CD4-positive, alpha-beta T cell (primary cell): ENCODE measurements at regions not wholly inside any gene's neighbourhood (a gene's known extent, or its start where the extent isn't known, plus 50 kb on each side); places are given as distances from the start of the nearest gene placed in this dataset.

Experiments used
- ATAC-seq: fragments of 200-7000 bp; cut with Tn5 transposase; one replicate; pipeline ENCODE4 v1.10.0; 2022; ENCODE audit warnings: mild to moderate bottlenecking; ENCODE audit not compliant: poor library complexity
- CTCF ChIA-PET: fragments of 350-600 bp; sonication (Branson Sonifier 250); formaldehyde crosslinking; loops from one replicate; lab custom pipeline; 2021; ENCODE audit warnings: antibody characterized with exemption, inconsistent platforms; lab: Charles Lee
- POLR2A ChIA-PET: fragments of 350-600 bp; sonication (Branson Sonifier 250); formaldehyde crosslinking; loops from one replicate; lab custom pipeline; 2021; ENCODE audit warnings: antibody characterized with exemption, inconsistent platforms; lab: Charles Lee
- DNase-seq, 14 experiments: peaks; one replicate each; pipeline ENCODE4 v3.0.0-alpha.2; 2013 to 2020; ENCODE audit warnings: mixed read lengths in 2 of 14
- H3K27ac ChIP-seq, 2 donors: one replicate each; pipeline versions ENCODE4 v1.5.1 to v1.7.0; 2013; ENCODE audit warnings: low read length in 2 of 2, low read depth in 1 of 2, mild to moderate bottlenecking in 1 of 2
- H3K27me3 ChIP-seq, 2 experiments: 1 replicate in 1 of 2; 2 replicates in 1 of 2; pipeline versions ENCODE4 v1.6.1 to v1.7.0; 2013; ENCODE audit warnings: low read length in 2 of 2, control low read depth in 1 of 2, mild to moderate bottlenecking in 1 of 2, moderate library complexity in 1 of 2; ENCODE audit not compliant: insufficient read depth in 2 of 2, control insufficient read depth in 1 of 2
- H3K36me3 ChIP-seq: one replicate; pipeline ENCODE4 v1.6.1; 2013; ENCODE audit warnings: low read length, control low read depth; ENCODE audit not compliant: insufficient read depth
- H3K4me1 ChIP-seq: one replicate; pipeline ENCODE4 v1.6.1; 2013; ENCODE audit warnings: low read length, control low read depth; ENCODE audit not compliant: insufficient read depth
- H3K4me3 ChIP-seq: one replicate; pipeline ENCODE4 v1.5.1; 2013; ENCODE audit warnings: mild to moderate bottlenecking, low read length, moderate library complexity
- H3K9me3 ChIP-seq, 2 experiments: 1 replicate in 1 of 2; 2 replicates in 1 of 2; pipeline versions ENCODE4 v1.6.1 to v1.7.0; 2013; ENCODE audit warnings: low read length in 2 of 2, mild to moderate bottlenecking in 2 of 2, control low read depth in 1 of 2, moderate library complexity in 1 of 2; ENCODE audit not compliant: control insufficient read depth in 1 of 2, insufficient read depth in 1 of 2
- H3K27ac Mint-ChIP-seq: one replicate; pipeline ENCODE4 v1.8.0; 2020; ENCODE audit warnings: mixed read lengths
- H3K27me3 Mint-ChIP-seq: one replicate; pipeline ENCODE4 v1.8.0; 2021; ENCODE audit warnings: mixed read lengths
- H3K36me3 Mint-ChIP-seq: one replicate; pipeline ENCODE4 v1.8.0; 2021; ENCODE audit warnings: low read depth, mixed read lengths
- H3K4me1 Mint-ChIP-seq: one replicate; pipeline ENCODE4 v1.8.0; 2021; ENCODE audit warnings: low read depth, mixed read lengths
- H3K4me3 Mint-ChIP-seq: one replicate; pipeline ENCODE4 v1.8.0; 2020; ENCODE audit warnings: mild to moderate bottlenecking, mixed read lengths
- H3K9me3 Mint-ChIP-seq: one replicate; pipeline ENCODE4 v1.8.0; 2020; ENCODE audit warnings: mixed read lengths
- intact Hi-C, 2 experiments: fragments of 100-400 bp; cut with DNase I in 1 of 2; cut with micrococcal nuclease in 1 of 2; formaldehyde crosslinking; loops; one replicate each; pipeline versions ENCODE4 v1.15.1 to v1.9.0; 2023 to 2025; cut with DNase I, micrococcal nuclease
- TF ChIP-seq, protein P1 (sequence below): fragments of 200-600 bp; IDR thresholded peaks from one replicate; pipeline ENCODE4 v1.8.0; 2022; ENCODE audit warnings: antibody characterized with exemption, mild to moderate bottlenecking

DNA sequence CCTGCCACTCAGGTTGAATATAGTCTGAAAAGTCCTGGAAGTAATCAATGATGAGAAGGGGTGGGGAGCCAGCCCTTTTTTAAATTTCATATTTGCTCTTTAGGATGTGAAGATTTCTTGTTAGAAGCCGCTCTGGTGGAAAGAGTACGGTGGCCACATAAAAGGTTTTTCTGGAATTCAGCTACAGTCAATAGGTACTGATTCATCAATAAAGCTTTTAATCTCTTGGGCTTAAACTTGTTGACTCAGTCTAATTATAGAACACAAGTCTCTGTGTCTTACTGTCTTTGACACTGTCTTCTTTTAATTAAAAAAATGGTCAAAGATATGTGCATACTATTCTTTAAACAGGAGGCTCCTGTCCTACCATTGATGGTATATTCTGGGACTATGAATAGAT, 99.9 kb upstream of the TP63 start:
- no peak overlapping the region for H3K4me3 Mint-ChIP-seq
- H3K27ac Mint-ChIP-seq = no peak overlapping the region
- H3K36me3 Mint-ChIP-seq = no peaks in the 10 kb centered on the region
- ChIA-PET POLR2A (no interaction called here), CTCF (interaction anchor here (0.7 kb wide), 1 partner anchor 35 kb away, joined by 3 read pairs; no protein-coding TSS in a partner anchor)
- DNase-seq (no peak), ATAC-seq (no peak)
- TF ChIP-seq, protein P1, sequence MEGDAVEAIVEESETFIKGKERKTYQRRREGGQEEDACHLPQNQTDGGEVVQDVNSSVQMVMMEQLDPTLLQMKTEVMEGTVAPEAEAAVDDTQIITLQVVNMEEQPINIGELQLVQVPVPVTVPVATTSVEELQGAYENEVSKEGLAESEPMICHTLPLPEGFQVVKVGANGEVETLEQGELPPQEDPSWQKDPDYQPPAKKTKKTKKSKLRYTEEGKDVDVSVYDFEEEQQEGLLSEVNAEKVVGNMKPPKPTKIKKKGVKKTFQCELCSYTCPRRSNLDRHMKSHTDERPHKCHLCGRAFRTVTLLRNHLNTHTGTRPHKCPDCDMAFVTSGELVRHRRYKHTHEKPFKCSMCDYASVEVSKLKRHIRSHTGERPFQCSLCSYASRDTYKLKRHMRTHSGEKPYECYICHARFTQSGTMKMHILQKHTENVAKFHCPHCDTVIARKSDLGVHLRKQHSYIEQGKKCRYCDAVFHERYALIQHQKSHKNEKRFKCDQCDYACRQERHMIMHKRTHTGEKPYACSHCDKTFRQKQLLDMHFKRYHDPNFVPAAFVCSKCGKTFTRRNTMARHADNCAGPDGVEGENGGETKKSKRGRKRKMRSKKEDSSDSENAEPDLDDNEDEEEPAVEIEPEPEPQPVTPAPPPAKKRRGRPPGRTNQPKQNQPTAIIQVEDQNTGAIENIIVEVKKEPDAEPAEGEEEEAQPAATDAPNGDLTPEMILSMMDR = no peak
- no peak overlapping the region for H3K4me3 ChIP-seq
- H3K9me3 ChIP-seq = no peaks in the 10 kb centered on the region
- no peaks in the 10 kb centered on the region for H3K36me3 ChIP-seq
- H3K27me3 Mint-ChIP-seq = no peaks in the 10 kb centered on the region
- no peaks in the 10 kb centered on the region for H3K9me3 Mint-ChIP-seq
- H3K4me1 ChIP-seq = no peaks in the 10 kb centered on the region
- no peak overlapping the region for H3K27ac ChIP-seq
- H3K4me1 Mint-ChIP-seq = peaks cover 6% of the 10 kb centered on the region
- intact Hi-C loops = no loop called here
- no peaks in the 10 kb centered on the region for H3K27me3 ChIP-seq

- no peaks in the 10 kb centered on the region for H3K27me3 ChIP-seq
- H3K4me1 Mint-ChIP-seq = peaks cover 14% of the 10 kb centered on the region
- H3K4me3 Mint-ChIP-seq = no peak overlapping the region
- no peaks in the 10 kb centered on the region for H3K36me3 ChIP-seq
- H3K36me3 Mint-ChIP-seq = no peaks in the 10 kb centered on the region
- ChIA-PET CTCF (no interaction called here), POLR2A (no interaction called here)
- H3K27ac ChIP-seq = no peak overlapping the region
- no peak for ATAC-seq
- TF ChIP-seq, protein P1 = no peak
- H3K4me3 ChIP-seq = no peak overlapping the region
- peaks cover 3% of the 10 kb centered on the region for H3K9me3 Mint-ChIP-seq
- H3K27ac Mint-ChIP-seq = no peak overlapping the region
- intact Hi-C loops = no loop called here
- no peaks in the 10 kb centered on the region for H3K9me3 ChIP-seq
- no peaks in the 10 kb centered on the region for H3K27me3 Mint-ChIP-seq
- no peak for DNase-seq
- no peaks in the 10 kb centered on the region for H3K4me1 ChIP-seq
Observed at GRCh38 chr3:189534531-189534930, 96.7 kb upstream of the TP63 start.

- intact Hi-C loops = no loop called here
- H3K9me3 ChIP-seq = no peaks in the 10 kb centered on the region
- ATAC-seq (no peak), DNase-seq (no peak)
- H3K27me3 Mint-ChIP-seq = no peaks in the 10 kb centered on the region
- CTCF ChIA-PET = no interaction called here
- no peak overlapping the region for H3K27ac ChIP-seq
- H3K4me3 ChIP-seq = no peak overlapping the region
- no peak overlapping the region for H3K4me3 Mint-ChIP-seq
- no peaks in the 10 kb centered on the region for H3K36me3 ChIP-seq
- H3K4me1 ChIP-seq = no peaks in the 10 kb centered on the region
- H3K36me3 Mint-ChIP-seq = no peaks in the 10 kb centered on the region
- H3K27ac Mint-ChIP-seq = no peak overlapping the region
- TF ChIP-seq, protein P1 = no peak
- no peaks in the 10 kb centered on the region for H3K27me3 ChIP-seq
- POLR2A ChIA-PET = no interaction called here
- peaks cover 8% of the 10 kb centered on the region for H3K4me1 Mint-ChIP-seq
- H3K9me3 Mint-ChIP-seq = peaks cover 3% of the 10 kb centered on the region
Observed at GRCh38 chr3:189537135-189537534, 94.1 kb upstream of the TP63 start.
